HEK293 (cell line): ENCODE measurements at regions not wholly inside any gene's neighbourhood (a gene's known extent, or its start where the extent isn't known, plus 50 kb on each side); places are given as distances from the start of the nearest gene placed in this dataset.
"Not testable (repeated sequence)": the region's sequence is repeated elsewhere in the genome, so short reads cannot be mapped to it uniquely, and the experiment has no call there.

Experiments
- CTCF ChIA-PET: fragments of 350-600 bp; formaldehyde crosslinking; extraction: SDS; loops from one replicate; lab custom pipeline; 2021; ENCODE audit warnings: antibody characterized with exemption; lab: Yijun Ruan, JAX
- POLR2A ChIA-PET: fragments of 300-600 bp; formaldehyde crosslinking; extraction: SDS; loops from one replicate; lab custom pipeline; 2020; ENCODE audit warnings: antibody characterized with exemption, inconsistent platforms; lab: Yijun Ruan, JAX
- H3K27ac ChIP-seq: fragments of 200-500 bp; sonication (Bioruptor generic); 2 replicates; pipeline ENCODE4 v1.5.1; 2014; ENCODE audit warnings: low read depth, low read length, control low read depth, inconsistent platforms; ENCODE audit errors: extremely low read depth
- H3K36me3 ChIP-seq, 2 experiments: fragments of 200-500 bp in 1 of 2; sonication (Bioruptor generic) in 1 of 2; 1 replicate in 1 of 2; 2 replicates in 1 of 2; pipeline ENCODE4 v1.5.1; 2014 to 2017; ENCODE audit warnings: inconsistent platforms in 2 of 2, low read length in 2 of 2; ENCODE audit not compliant: control insufficient read depth in 2 of 2, insufficient read depth in 1 of 2
- H3K4me1 ChIP-seq: fragments of 200-500 bp; sonication (Bioruptor generic); 2 replicates; pipeline ENCODE4 v1.5.1; 2014; ENCODE audit warnings: mild to moderate bottlenecking, low read length, inconsistent platforms; ENCODE audit not compliant: control insufficient read depth, insufficient read depth
- H3K4me3 ChIP-seq: 2 replicates; pipeline ENCODE4 v1.5.1; 2011; ENCODE audit warnings: low read depth, mild to moderate bottlenecking, control low read depth, low read length, moderate library complexity
- H3K9me3 ChIP-seq: fragments of 200-500 bp; sonication (Bioruptor generic); 2 replicates; pipeline ENCODE4 v1.5.1; 2014; ENCODE audit warnings: low read depth, low read length, inconsistent platforms; ENCODE audit not compliant: control insufficient read depth, insufficient read depth
- FEZF1 ChIP-seq: fragments of 450-650 bp; formaldehyde crosslinking; IDR thresholded peaks from 2 replicates; pipeline ENCODE4 v1.5.1; 2016; ENCODE audit warnings: missing biosample characterization, missing genetic modification characterization
- SCRT2 ChIP-seq: fragments of 450-650 bp; formaldehyde crosslinking; IDR thresholded peaks from 2 replicates; pipeline ENCODE4 v1.5.1; 2016; ENCODE audit warnings: missing biosample characterization, missing genetic modification characterization
- ZEB2 ChIP-seq: fragments of 450-650 bp; formaldehyde crosslinking; IDR thresholded peaks from 2 replicates; pipeline ENCODE4 v1.5.1; 2016; ENCODE audit warnings: missing biosample characterization, missing genetic modification characterization
- ZNF292 ChIP-seq: fragments of 450-650 bp; formaldehyde crosslinking; IDR thresholded peaks from 2 replicates; pipeline ENCODE4 v1.5.1; 2016; ENCODE audit warnings: low read depth, missing biosample characterization, missing genetic modification characterization, borderline replicate concordance
- ZNF366 ChIP-seq: fragments of 450-650 bp; formaldehyde crosslinking; conservative IDR thresholded peaks from 2 replicates; pipeline ENCODE4 v1.5.1; 2016; ENCODE audit warnings: missing biosample characterization, missing genetic modification characterization
- TF ChIP-seq, protein P1 (sequence below): fragments of 450-650 bp; formaldehyde crosslinking; optimal IDR thresholded peaks from 2 replicates; pipeline ENCODE3; 2016; ENCODE audit warnings: missing biosample characterization, mild to moderate bottlenecking, missing genetic modification characterization
- TF ChIP-seq, protein P2 (sequence below): fragments of 450-650 bp; formaldehyde crosslinking; IDR thresholded peaks from 2 replicates; pipeline ENCODE4 v1.5.1; 2016; ENCODE audit warnings: missing biosample characterization, missing genetic modification characterization
- TF ChIP-seq, protein P3 (sequence below): fragments of 450-650 bp; formaldehyde crosslinking; IDR thresholded peaks from 2 replicates; pipeline ENCODE4 v1.5.1; 2016; ENCODE audit warnings: missing biosample characterization, missing genetic modification characterization
- TF ChIP-seq, protein P4 (sequence below): IDR thresholded peaks from 2 replicates; pipeline ENCODE4 v1.6.1; 2011; ENCODE audit warnings: mild to moderate bottlenecking, low read depth, low read length, borderline replicate concordance
- TF ChIP-seq, protein P5 (sequence below): fragments of 450-650 bp; formaldehyde crosslinking; IDR thresholded peaks from 2 replicates; pipeline ENCODE4 v1.5.0; 2017; ENCODE audit warnings: missing biosample characterization, missing genetic modification characterization, borderline replicate concordance
- TF ChIP-seq, protein P6 (sequence below): fragments of 450-650 bp; formaldehyde crosslinking; IDR thresholded peaks from 2 replicates; pipeline ENCODE4 v1.5.1; 2016; ENCODE audit warnings: missing biosample characterization, missing genetic modification characterization
- TF ChIP-seq, protein P7 (sequence below): fragments of 450-650 bp; formaldehyde crosslinking; IDR thresholded peaks from 2 replicates; pipeline ENCODE4 v1.5.1; 2017; ENCODE audit warnings: missing biosample characterization, missing genetic modification characterization

DNA sequence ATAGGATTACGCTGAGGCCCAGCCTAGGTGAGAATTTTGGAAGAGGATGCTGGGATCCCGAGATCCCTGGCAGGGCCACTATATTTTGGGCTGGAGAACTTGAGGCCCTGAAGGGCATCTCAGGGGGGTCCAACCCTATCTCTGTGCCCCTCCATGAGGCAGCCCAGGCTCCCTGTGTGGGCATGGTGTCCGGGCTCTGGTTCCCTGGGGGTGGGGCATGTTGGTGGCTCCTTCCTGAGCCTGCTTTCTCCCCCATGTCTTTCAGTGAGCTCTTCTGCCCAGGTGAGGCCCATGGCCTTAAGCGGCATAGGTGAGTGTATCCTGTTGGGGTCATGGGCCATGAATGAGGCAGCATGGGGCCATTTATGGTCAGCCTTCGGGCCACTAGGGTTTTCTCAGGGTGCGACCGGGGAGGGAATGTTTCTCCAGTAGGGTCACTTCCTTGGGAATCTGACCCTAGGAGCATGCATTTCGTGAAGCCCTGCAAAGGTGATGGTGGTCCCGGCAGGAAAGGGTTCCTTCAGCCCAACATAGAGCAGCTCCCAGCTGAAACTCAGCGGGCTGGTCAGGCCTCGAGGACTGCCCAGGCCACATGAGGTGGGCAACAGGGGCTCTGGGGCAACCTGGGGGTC lies 191.3 kb downstream of the UBE3A start (continued):
- TF ChIP-seq FEZF1 (tag by site-specific recombination): no peak
- TF ChIP-seq, protein P1, sequence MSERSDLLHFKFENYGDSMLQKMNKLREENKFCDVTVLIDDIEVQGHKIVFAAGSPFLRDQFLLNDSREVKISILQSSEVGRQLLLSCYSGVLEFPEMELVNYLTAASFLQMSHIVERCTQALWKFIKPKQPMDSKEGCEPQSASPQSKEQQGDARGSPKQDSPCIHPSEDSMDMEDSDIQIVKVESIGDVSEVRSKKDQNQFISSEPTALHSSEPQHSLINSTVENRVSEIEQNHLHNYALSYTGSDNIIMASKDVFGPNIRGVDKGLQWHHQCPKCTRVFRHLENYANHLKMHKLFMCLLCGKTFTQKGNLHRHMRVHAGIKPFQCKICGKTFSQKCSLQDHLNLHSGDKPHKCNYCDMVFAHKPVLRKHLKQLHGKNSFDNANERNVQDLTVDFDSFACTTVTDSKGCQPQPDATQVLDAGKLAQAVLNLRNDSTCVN (tag by site-specific recombination): no peak

DNA sequence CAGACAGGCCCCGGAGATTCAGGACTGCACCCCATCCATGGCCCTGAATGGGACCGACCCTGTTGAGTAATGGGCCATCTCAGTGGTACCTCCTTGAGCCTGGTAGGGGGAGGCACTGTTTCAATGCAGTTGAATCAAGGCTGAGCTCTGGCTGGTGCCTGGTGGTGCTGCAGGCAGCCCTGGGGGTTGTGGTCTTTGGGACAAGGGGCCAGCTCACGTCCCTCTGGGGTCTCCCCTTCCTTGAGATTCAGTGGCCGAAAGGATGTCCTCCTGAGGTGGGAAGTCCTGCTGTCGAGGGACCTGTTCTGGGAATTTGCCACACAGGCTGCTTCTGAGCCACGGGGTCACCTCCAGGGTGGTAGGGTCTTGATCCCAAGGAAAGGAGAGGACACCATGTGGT lies 190.7 kb downstream of the UBE3A start:
- H3K4me3 ChIP-seq, H3K4me1 ChIP-seq, POLR2A ChIA-PET, H3K27ac ChIP-seq, H3K36me3 ChIP-seq, H3K9me3 ChIP-seq, CTCF ChIA-PET: not testable (repeated sequence)

DNA sequence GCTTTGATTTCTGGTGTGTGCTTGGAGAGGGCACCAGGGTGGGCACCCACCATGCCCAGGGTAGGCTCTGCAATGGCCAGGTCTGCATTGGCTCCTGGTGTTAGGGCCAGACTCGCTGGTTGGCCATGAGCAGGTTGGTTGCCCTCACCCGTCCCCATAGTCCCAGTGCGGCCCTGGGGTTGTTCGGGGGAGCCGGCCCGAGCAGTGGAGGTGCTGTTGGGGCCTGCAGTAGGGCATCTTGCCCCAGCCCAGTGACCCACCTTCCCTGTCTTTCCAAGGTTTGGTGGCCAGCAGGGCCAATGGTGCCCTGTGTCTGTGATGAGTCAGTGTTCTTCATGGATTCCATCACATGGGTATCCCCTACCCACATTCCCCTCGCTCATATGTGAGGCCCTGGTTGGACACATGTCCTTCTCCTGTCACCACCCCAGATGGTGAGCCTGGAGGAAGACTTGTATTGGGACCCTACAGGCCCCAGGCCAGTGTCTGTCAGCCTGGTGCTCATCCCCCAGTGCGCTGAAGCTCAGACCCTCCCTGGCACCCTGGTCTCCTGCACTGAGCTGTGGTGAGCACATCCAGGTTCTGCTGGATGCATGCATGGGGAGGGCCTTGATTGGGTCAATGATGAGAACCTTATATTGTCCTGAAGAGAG lies 190.1 kb downstream of the UBE3A start:
- no peaks in the 10 kb centered on the region for H3K36me3 ChIP-seq
- H3K27ac ChIP-seq: no peak overlapping the region
- no peaks in the 10 kb centered on the region for H3K4me1 ChIP-seq
- H3K4me3 ChIP-seq: no peak overlapping the region
- POLR2A ChIA-PET: no interaction called here
- CTCF ChIA-PET: no interaction called here
- no peak for TF ChIP-seq SCRT2 (tag by site-specific recombination)
- no peak for TF ChIP-seq ZNF292 (tag by site-specific recombination)
- TF ChIP-seq, protein P2, sequence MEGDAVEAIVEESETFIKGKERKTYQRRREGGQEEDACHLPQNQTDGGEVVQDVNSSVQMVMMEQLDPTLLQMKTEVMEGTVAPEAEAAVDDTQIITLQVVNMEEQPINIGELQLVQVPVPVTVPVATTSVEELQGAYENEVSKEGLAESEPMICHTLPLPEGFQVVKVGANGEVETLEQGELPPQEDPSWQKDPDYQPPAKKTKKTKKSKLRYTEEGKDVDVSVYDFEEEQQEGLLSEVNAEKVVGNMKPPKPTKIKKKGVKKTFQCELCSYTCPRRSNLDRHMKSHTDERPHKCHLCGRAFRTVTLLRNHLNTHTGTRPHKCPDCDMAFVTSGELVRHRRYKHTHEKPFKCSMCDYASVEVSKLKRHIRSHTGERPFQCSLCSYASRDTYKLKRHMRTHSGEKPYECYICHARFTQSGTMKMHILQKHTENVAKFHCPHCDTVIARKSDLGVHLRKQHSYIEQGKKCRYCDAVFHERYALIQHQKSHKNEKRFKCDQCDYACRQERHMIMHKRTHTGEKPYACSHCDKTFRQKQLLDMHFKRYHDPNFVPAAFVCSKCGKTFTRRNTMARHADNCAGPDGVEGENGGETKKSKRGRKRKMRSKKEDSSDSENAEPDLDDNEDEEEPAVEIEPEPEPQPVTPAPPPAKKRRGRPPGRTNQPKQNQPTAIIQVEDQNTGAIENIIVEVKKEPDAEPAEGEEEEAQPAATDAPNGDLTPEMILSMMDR (tag by site-specific recombination): no peak
- no peaks in the 10 kb centered on the region for H3K9me3 ChIP-seq

DNA sequence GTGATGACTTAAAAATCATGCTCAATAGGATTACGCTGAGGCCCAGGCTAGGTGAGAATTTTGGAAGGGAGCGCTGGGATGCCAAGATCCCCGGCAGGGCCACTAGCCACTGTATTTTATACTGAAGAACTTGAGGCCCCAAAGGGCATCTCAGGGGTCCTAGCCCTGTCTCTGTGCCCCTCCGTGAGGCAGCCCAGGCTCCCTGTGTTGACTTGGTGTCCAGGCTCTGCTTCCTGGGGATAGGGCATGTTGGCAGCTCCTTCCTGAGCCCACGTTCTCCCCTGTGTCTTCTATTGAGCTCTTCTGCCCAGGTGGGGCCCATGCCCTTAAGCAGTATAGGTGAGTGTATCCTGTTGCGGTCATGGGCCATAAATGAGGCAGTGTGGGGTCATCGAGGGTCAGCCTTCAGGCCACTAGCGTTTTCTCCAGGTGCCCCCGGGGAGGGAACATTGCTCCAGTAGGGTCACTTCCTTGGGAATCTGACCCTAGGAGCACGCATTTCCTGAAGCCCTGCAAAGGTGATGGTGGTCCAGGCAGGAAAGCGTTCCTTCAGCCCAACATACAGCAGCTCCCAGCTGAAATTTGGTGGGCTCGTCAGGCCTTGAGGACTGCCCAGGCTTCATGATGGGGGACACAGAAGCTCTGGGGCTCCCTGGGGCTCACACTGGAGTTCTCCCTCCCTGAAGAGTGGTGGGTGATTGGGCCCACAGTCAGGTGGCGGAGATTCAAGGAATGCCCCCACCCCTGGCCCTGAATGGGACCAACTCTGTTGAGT lies 189.4 kb downstream of the UBE3A start:
- Histone ChIP-seq H3K27ac (no peak overlapping the region), H3K4me1 (no peaks in the 10 kb centered on the region), H3K4me3 (no peak overlapping the region), H3K36me3 (no peaks in the 10 kb centered on the region), H3K9me3 (no peaks in the 10 kb centered on the region)
- ChIA-PET CTCF (no interaction called here), POLR2A (no interaction called here)
- TF ChIP-seq, protein P3, sequence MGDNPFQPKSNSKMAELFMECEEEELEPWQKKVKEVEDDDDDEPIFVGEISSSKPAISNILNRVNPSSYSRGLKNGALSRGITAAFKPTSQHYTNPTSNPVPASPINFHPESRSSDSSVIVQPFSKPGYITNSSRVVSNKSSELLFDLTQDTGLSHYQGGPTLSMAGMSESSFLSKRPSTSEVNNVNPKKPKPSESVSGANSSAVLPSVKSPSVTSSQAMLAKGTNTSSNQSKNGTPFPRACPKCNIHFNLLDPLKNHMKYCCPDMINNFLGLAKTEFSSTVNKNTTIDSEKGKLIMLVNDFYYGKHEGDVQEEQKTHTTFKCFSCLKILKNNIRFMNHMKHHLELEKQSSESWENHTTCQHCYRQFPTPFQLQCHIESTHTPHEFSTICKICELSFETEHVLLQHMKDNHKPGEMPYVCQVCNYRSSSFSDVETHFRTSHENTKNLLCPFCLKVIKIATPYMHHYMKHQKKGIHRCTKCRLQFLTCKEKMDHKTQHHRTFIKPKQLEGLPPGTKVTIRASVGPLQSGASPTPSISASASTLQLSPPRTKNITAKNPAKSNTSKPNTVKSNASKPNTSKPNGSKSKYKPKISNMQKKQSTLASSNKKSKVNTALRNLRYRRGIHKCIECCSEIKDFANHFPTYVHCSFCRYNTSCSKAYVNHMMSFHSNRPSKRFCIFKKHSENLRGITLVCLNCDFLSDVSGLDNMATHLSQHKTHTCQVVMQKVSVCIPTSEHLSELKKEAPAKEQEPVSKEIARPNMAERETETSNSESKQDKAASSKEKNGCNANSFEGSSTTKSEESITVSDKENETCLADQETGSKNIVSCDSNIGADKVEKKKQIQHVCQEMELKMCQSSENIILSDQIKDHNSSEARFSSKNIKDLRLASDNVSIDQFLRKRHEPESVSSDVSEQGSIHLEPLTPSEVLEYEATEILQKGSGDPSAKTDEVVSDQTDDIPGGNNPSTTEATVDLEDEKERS (tag by site-specific recombination): no peak
- TF ChIP-seq, protein P4, sequence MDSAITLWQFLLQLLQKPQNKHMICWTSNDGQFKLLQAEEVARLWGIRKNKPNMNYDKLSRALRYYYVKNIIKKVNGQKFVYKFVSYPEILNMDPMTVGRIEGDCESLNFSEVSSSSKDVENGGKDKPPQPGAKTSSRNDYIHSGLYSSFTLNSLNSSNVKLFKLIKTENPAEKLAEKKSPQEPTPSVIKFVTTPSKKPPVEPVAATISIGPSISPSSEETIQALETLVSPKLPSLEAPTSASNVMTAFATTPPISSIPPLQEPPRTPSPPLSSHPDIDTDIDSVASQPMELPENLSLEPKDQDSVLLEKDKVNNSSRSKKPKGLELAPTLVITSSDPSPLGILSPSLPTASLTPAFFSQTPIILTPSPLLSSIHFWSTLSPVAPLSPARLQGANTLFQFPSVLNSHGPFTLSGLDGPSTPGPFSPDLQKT: no peak
- TF ChIP-seq, protein P5, sequence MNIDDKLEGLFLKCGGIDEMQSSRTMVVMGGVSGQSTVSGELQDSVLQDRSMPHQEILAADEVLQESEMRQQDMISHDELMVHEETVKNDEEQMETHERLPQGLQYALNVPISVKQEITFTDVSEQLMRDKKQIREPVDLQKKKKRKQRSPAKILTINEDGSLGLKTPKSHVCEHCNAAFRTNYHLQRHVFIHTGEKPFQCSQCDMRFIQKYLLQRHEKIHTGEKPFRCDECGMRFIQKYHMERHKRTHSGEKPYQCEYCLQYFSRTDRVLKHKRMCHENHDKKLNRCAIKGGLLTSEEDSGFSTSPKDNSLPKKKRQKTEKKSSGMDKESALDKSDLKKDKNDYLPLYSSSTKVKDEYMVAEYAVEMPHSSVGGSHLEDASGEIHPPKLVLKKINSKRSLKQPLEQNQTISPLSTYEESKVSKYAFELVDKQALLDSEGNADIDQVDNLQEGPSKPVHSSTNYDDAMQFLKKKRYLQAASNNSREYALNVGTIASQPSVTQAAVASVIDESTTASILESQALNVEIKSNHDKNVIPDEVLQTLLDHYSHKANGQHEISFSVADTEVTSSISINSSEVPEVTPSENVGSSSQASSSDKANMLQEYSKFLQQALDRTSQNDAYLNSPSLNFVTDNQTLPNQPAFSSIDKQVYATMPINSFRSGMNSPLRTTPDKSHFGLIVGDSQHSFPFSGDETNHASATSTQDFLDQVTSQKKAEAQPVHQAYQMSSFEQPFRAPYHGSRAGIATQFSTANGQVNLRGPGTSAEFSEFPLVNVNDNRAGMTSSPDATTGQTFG: no peak
- TF ChIP-seq, protein P6, sequence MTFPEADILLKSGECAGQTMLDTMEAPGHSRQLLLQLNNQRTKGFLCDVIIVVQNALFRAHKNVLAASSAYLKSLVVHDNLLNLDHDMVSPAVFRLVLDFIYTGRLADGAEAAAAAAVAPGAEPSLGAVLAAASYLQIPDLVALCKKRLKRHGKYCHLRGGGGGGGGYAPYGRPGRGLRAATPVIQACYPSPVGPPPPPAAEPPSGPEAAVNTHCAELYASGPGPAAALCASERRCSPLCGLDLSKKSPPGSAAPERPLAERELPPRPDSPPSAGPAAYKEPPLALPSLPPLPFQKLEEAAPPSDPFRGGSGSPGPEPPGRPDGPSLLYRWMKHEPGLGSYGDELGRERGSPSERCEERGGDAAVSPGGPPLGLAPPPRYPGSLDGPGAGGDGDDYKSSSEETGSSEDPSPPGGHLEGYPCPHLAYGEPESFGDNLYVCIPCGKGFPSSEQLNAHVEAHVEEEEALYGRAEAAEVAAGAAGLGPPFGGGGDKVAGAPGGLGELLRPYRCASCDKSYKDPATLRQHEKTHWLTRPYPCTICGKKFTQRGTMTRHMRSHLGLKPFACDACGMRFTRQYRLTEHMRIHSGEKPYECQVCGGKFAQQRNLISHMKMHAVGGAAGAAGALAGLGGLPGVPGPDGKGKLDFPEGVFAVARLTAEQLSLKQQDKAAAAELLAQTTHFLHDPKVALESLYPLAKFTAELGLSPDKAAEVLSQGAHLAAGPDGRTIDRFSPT (tag by site-specific recombination): no peak
- no peak for TF ChIP-seq ZEB2 (tag by site-specific recombination)
- TF ChIP-seq, protein P7, sequence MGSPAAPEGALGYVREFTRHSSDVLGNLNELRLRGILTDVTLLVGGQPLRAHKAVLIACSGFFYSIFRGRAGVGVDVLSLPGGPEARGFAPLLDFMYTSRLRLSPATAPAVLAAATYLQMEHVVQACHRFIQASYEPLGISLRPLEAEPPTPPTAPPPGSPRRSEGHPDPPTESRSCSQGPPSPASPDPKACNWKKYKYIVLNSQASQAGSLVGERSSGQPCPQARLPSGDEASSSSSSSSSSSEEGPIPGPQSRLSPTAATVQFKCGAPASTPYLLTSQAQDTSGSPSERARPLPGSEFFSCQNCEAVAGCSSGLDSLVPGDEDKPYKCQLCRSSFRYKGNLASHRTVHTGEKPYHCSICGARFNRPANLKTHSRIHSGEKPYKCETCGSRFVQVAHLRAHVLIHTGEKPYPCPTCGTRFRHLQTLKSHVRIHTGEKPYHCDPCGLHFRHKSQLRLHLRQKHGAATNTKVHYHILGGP: no peak
- no peak for TF ChIP-seq ZNF366 (tag by site-specific recombination)
